HUES48 (cell line): ENCODE measurements at regions not wholly inside any gene's neighbourhood (a gene's known extent, or its start where the extent isn't known, plus 50 kb on each side); places are given as distances from the start of the nearest gene placed in this dataset.

Experiments
- H3K27ac ChIP-seq: one replicate; pipeline ENCODE4 v1.7.0; 2013; ENCODE audit warnings: low read depth, low read length, inconsistent platforms
- H3K27me3 ChIP-seq: 2 replicates; pipeline ENCODE4 v1.6.1; 2013; ENCODE audit warnings: mild to moderate bottlenecking, low read length; ENCODE audit not compliant: control insufficient read depth, insufficient read depth
- H3K36me3 ChIP-seq: 2 replicates; pipeline ENCODE4 v1.6.1; 2013; ENCODE audit warnings: low read length; ENCODE audit not compliant: control insufficient read depth, insufficient read depth
- H3K4me1 ChIP-seq: 2 replicates; pipeline ENCODE4 v1.6.1; 2013; ENCODE audit warnings: mild to moderate bottlenecking, low read length; ENCODE audit not compliant: control insufficient read depth, insufficient read depth
- H3K4me3 ChIP-seq: 2 replicates; pipeline ENCODE4 v1.5.1; 2013; ENCODE audit warnings: mild to moderate bottlenecking, low read depth, low read length
- H3K9ac ChIP-seq: 2 replicates; pipeline ENCODE4 v1.6.1; 2013; ENCODE audit warnings: mild to moderate bottlenecking, low read depth, low read length, moderate library complexity
- H3K9me3 ChIP-seq: 2 replicates; pipeline ENCODE4 v1.6.1; 2013; ENCODE audit warnings: low read length; ENCODE audit not compliant: control insufficient read depth, insufficient read depth

DNA sequence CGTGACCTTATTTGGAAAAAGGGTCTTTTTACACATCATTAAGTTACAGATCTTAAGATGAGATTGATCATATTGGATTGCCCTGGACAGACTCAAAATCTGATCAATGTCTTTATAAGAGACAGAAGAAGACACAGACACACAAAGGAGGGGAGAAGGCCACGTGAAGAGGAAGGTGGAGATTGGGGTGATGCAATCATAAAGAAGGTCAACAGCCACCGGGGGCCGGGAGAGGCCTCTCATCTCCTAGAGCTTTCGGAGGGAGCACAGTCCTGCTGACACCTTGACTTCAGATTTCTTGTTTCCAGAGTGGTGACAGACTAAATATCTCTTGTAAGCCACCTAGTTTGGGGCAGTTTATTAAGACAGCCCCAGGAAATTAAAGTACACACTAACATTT is 204.6 kb upstream of the CSF3R start:
- Histone ChIP-seq H3K27me3 (no peaks in the 10 kb centered on the region; the same call in 1 of the 2 replicates), H3K4me3 (no peak overlapping the region), H3K9me3 (no peaks in the 10 kb centered on the region), H3K9ac (no peak overlapping the region), H3K27ac (no peak overlapping the region), H3K36me3 (no peaks in the 10 kb centered on the region), H3K4me1 (no peaks in the 10 kb centered on the region)

DNA sequence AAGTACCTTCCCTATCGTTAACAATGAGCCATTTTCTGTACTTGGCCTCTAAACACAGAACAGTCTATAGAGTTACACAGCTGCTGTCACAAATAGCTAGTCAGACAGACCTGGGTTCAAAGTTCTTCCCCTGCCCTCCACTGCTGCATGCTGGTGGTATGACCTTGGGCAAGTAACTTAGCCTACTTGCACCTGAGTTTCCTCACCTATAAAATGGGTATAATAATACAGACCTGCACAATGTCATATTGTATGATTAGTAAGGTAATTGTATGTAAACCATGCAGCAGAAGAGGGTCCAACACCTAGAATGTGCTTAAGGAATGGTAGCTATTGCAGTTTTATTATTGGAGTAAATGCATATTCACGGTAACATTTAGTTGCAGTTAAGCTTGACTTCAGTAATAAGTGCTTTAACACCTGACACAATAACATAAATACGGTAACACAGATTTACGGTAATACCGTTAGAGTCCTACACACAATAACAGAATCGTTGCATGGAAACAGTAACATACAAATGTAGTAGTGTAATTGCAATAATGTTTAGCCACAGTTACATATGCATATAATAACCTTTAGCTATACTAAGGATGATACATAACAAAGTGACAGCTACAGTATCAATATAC is 193.3 kb upstream of the CSF3R start:
- Histone ChIP-seq H3K36me3 (no peaks in the 10 kb centered on the region), H3K4me1 (peaks cover 15% of the 10 kb centered on the region), H3K9me3 (no peaks in the 10 kb centered on the region), H3K4me3 (no peak overlapping the region), H3K9ac (no peak overlapping the region), H3K27me3 (no peaks in the 10 kb centered on the region), H3K27ac (no peak overlapping the region)

DNA sequence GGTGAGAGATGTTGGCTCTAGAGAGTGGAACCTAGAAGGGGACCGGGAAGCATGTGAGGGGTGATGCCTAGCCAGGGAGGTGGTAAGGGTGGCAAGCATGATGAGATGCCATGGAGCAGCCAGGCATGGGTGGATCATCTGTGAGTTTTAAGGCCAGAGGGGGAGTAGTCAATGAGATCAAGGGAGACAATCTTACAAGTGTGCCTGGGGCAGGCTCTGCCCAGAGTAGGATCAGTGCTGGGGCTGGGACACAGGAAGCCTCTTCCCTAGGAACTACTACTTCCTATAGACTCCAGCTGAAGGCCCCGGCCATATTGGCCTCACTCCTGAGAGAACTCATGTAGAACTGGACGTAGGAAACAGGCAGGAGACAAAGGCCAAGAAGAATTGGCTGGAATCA is 192.4 kb upstream of the CSF3R start:
- Histone ChIP-seq H3K27ac (no peak overlapping the region), H3K36me3 (no peaks in the 10 kb centered on the region), H3K9me3 (no peaks in the 10 kb centered on the region), H3K27me3 (no peaks in the 10 kb centered on the region), H3K4me3 (no peak overlapping the region), H3K4me1 (peaks cover 15% of the 10 kb centered on the region), H3K9ac (no peak overlapping the region)

DNA sequence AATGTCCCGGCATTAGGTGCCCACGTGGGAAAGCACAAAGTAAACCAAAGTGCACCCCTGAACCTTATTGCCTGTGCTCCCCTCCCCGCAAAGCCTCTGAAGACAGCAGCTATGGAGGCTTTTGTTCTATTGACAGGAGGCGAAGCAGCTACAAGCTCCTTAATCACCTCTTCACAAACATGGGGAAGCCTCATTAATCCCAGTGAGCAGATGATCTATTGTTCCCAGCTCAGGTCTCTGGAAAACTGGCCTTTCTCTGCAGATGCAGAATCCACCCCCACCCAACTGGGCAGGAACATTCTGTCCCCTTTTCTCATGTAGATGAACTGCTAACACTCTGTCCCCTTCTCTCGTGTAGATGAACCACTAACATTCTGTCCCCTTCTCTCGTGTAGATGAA is 190.5 kb upstream of the CSF3R start:
- Histone ChIP-seq H3K4me3 (no peak overlapping the region), H3K9me3 (no peaks in the 10 kb centered on the region), H3K27ac (peak overlapping the region; percentile 14), H3K36me3 (no peaks in the 10 kb centered on the region), H3K4me1 (peaks cover 15% of the 10 kb centered on the region), H3K27me3 (no peaks in the 10 kb centered on the region), H3K9ac (no peak overlapping the region)

DNA sequence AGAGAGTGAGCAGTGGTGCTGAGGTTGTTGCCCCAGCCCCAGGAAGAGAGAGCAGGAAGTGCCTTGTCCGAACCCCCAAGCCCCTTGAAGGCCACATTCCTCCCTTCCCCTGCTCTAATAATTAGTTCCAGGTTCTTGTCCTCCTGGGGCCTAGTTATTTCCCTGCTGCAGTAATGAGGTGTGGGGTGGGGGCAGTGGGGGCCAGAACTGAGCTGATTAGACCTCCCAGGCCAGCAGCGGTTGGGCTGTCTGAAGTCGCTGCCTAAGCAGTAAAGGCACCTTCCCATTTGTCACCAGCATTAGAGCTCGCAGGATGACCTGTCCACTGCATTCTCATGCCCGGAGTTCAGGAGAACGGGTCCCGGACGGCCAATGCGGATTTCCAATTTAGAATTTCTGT is 186.5 kb upstream of the CSF3R start:
- H3K9me3 ChIP-seq = no peaks in the 10 kb centered on the region
- no peak overlapping the region for H3K4me3 ChIP-seq
- peaks cover 15% of the 10 kb centered on the region for H3K4me1 ChIP-seq
- no peak overlapping the region for H3K9ac ChIP-seq
- H3K36me3 ChIP-seq = no peaks in the 10 kb centered on the region
- no peak overlapping the region for H3K27ac ChIP-seq
- no peaks in the 10 kb centered on the region for H3K27me3 ChIP-seq

DNA sequence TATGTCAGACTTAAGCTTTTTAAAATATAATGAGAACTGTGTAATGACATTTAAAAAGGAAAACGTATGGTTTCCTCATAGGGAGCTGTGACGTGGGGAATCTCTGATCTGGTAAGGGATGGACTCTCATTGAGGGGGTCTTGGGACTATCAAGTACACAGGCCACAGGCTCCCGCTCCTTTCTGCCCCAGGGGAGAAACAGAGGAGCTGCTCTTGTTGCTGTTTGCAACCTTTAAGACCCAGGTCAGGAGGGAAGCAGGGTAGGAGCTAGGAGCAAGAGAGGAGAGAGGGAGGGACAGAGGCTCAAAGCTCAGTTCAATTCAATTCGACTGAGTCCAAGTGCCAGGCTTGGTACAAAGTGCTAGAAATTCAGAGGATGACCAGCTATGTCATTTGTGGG is 185.1 kb upstream of the CSF3R start:
- no peaks in the 10 kb centered on the region for H3K27me3 ChIP-seq
- H3K9ac ChIP-seq = no peak overlapping the region
- no peaks in the 10 kb centered on the region for H3K9me3 ChIP-seq
- H3K36me3 ChIP-seq = no peaks in the 10 kb centered on the region
- peaks cover 5% of the 10 kb centered on the region; the same call in 1 of the 2 replicates for H3K4me1 ChIP-seq
- H3K4me3 ChIP-seq = no peak overlapping the region
- H3K27ac ChIP-seq = no peak overlapping the region

DNA sequence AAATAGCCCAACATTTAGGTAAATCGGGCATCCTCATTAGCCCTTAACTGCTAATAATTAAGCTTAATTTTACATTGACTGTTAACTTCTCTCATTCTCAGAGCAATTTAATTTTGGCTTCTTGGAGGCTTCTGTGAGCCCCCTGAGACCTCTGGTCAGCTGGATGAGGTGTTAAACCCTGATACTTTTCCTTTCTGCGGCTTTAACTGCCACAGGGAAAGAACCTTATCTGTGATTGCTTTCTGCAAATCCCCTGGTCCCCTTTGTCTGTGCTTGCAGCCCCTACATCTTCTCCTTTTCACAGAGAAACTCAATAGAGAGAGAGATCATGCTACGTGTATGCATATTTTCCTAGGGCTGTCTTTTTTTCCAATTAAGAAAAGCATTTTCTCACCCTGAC is 184.5 kb upstream of the CSF3R start:
- no peak overlapping the region for H3K27ac ChIP-seq
- no peaks in the 10 kb centered on the region for H3K27me3 ChIP-seq
- H3K9ac ChIP-seq = no peak overlapping the region
- H3K4me3 ChIP-seq = no peak overlapping the region
- H3K4me1 ChIP-seq = no peaks in the 10 kb centered on the region; the same call in 1 of the 2 replicates
- H3K36me3 ChIP-seq = no peaks in the 10 kb centered on the region
- H3K9me3 ChIP-seq = no peaks in the 10 kb centered on the region

DNA sequence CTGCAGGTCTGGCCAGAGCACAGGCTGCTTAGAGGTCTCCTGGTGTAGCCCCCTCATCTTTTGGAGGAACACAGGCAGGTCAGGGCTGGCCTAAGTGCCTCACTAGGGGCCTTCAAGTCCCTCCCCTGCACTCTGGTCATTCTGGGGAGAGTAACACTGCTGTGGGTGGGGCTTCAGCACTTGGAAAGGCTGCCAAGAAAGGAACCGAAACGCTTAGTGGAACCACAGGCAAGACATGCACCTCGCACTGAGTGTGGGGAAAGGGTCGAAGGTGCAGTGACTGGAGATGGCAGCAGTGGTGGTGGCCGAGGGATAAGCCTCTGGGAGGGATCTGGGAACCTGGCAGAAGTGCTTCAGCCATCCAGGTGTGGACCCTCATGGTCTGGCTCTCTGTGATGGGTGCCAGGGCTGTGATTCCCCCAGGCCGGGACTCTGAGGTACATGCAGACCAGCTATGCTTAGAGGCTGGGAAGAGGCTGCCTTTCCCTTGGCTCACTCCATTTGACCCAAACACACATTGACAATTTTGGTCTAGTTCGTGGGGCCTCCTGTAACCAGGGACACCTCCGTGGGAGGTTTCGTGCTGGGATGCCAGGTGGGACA is 182.9 kb upstream of the CSF3R start:
- Histone ChIP-seq H3K4me1 (no peaks in the 10 kb centered on the region), H3K9ac (no peak overlapping the region), H3K4me3 (no peak overlapping the region), H3K36me3 (no peaks in the 10 kb centered on the region), H3K27ac (no peak overlapping the region), H3K9me3 (no peaks in the 10 kb centered on the region), H3K27me3 (no peaks in the 10 kb centered on the region)

DNA sequence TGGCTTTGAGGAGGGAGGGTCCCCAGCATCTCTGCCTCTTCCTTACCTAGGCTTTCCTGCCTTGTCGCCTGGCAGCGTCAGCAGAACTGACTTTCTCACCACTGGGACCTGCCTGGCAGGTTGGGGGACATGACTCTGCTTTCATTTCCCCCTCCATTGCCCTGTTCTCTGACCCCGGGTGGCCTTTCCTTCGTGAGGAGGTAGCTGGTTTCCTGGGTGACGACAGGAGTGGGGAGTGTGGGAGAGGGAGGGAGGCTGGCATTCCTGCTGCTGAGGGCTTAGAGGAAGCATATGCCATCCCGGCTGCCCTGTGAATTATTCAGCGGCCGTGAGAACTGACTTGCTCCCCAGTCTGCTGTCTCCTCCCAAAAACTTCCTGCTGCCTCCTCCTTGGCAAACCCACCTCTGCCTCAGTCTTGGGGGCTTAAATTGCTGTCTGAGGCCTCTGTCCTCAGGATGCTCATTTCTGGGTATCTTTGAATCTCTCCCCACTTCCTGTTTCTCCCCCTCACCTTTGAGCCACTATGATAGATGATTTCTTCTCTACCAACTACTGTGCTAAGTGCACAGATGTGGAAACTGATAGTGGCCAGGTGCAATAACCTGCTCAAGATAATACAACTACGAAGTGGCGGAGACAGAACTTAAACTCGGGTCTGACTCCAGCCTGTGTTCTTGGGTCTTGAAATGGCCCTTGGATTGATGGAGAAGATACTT is 182.0 kb upstream of the CSF3R start:
- no peaks in the 10 kb centered on the region for H3K36me3 ChIP-seq
- no peak overlapping the region for H3K4me3 ChIP-seq
- H3K27me3 ChIP-seq = no peaks in the 10 kb centered on the region
- no peaks in the 10 kb centered on the region for H3K9me3 ChIP-seq
- H3K27ac ChIP-seq = no peak overlapping the region
- H3K9ac ChIP-seq = no peak overlapping the region
- no peaks in the 10 kb centered on the region for H3K4me1 ChIP-seq

DNA sequence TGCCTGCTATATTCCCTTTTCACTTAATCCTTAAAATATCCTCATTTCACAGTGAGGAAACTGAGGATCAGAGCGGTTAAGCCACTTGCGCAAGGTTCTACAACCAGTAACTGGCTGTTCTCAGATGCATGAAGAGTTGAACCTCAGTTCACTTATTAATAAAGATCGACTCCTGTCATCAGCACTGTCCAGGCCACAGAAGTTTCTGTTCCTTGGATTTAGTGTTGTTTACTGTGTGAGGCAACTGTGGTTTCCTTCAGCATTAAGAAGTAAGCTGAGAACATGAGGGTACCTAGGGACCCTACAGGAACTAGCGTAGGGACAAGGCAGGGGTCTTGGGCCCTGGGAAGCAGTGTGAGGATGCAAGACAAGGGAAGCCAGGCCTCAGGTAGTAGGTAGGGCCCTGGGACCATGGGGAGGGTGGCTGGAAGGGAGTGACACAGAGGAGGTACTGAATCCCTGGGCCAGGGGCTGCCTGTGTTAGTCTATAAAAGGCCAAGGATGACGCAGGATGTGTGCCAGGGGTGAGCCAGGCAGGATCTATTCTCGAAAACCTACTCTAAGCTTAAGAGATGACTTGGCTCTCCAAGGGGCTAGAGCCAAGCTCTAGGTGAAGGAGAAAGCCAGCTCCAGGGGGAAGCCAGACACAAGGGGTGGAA is 181.2 kb upstream of the CSF3R start:
- Histone ChIP-seq H3K4me1 (no peaks in the 10 kb centered on the region), H3K9ac (no peak overlapping the region), H3K27me3 (no peaks in the 10 kb centered on the region), H3K36me3 (no peaks in the 10 kb centered on the region), H3K9me3 (no peaks in the 10 kb centered on the region), H3K27ac (no peak overlapping the region), H3K4me3 (no peak overlapping the region)

DNA sequence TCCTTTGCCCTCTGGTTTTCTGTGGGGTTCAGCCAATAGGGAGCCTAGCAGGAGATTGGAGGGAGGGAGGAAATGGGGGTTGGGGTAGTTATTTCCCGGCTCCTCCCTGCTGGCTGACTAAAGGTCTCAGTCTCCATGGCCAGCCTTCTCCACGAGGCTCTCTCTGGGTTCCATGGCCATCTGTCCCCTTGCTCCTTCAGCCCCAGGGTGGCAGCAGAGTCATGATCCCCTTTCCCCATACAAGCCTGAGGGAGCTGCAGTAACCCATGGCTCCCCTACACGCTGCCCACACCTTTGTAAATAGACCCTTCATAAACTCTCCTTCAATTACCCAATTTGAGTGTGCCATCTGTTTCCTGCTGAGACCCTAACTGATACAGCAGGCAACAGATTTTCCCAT is 176.1 kb upstream of the CSF3R start:
- Histone ChIP-seq H3K4me3 (no peak overlapping the region), H3K9ac (no peak overlapping the region), H3K9me3 (no peaks in the 10 kb centered on the region), H3K4me1 (no peaks in the 10 kb centered on the region), H3K36me3 (no peaks in the 10 kb centered on the region), H3K27me3 (no peaks in the 10 kb centered on the region), H3K27ac (no peak overlapping the region)
